ENCODE measurements at regions not wholly inside any gene's neighbourhood (a gene's known extent, or its start where the extent isn't known, plus 50 kb on each side); places are given as distances from the start of the nearest gene placed in this dataset.

- TF ChIP-seq CTCF (IDR thresholded peaks at IDR 0.05; ENCODE audit: insufficient read depth, low read depth, low read length) (no peak), EZH2 (IDR thresholded peaks at IDR 0.05; ENCODE audit: insufficient read depth, low read length) (no peak)
These were observed 262.4 kb upstream of the DAB1 start for GRCh38 chr1:57686306-57686705.

All from astrocyte (in vitro differentiated cells and primary cell).